Vagina (tissue), 2 donors: ENCODE measurements at regions not wholly inside any gene's neighbourhood (a gene's known extent, or its start where the extent isn't known, plus 50 kb on each side); places are given as distances from the start of the nearest gene placed in this dataset.

ENCODE experiments used
- DNase-seq, 2 donors: peaks; one replicate each; pipeline ENCODE4 v3.0.0-alpha.2; 2017; ENCODE audit errors: extremely low spot score in 2 of 2
- H3K27ac ChIP-seq: fragments of 200-600 bp; sonication (generic); one replicate; pipeline ENCODE4 v1.5.1; 2019
- H3K27me3 ChIP-seq: fragments of 200-600 bp; sonication (generic); one replicate; pipeline ENCODE4 v1.5.1; 2019
- H3K36me3 ChIP-seq, 2 donors: fragments of 200-600 bp; sonication (generic); one replicate each; pipeline ENCODE4 v1.5.1; 2017 to 2019
- H3K4me1 ChIP-seq: fragments of 200-600 bp; sonication (generic); one replicate; pipeline ENCODE4 v1.5.1; 2019
- H3K4me3 ChIP-seq, 2 donors: fragments of 200-600 bp; sonication (generic); 1 replicate in 1 of 2; 2 replicates in 1 of 2; pipeline ENCODE4 v1.5.1; 2016 to 2019
- H3K9me3 ChIP-seq: fragments of 200-600 bp; sonication (generic); one replicate; pipeline ENCODE4 v1.5.1; 2019
- CTCF ChIP-seq, 3 experiments: fragments of 450-650 bp in 2 of 3; fragments of 200-600 bp in 1 of 3; sonication (generic) in 1 of 3; IDR thresholded peaks; one replicate each; pipeline ENCODE4 v1.5.1; 2017 to 2019; ENCODE audit warnings: antibody characterized with exemption in 3 of 3, mild to moderate bottlenecking in 2 of 3, moderate library complexity in 2 of 3
- POLR2A ChIP-seq, 2 donors: fragments of 450-650 bp; IDR thresholded peaks; one replicate each; pipeline ENCODE4 v1.6.1; 2017; ENCODE audit warnings: antibody characterized with exemption in 2 of 2, mild to moderate bottlenecking in 2 of 2, moderate library complexity in 2 of 2
- POLR2AphosphoS5 ChIP-seq, 2 donors: sonication (generic); formaldehyde crosslinking; IDR thresholded peaks; one replicate each; pipeline ENCODE4 v1.9.0; 2017; ENCODE audit warnings: antibody characterized with exemption in 2 of 2, mild to moderate bottlenecking in 2 of 2, low read depth in 1 of 2; ENCODE audit not compliant: insufficient read depth in 1 of 2
- intact Hi-C: fragments of 100-400 bp; cut with DNase I; formaldehyde crosslinking; loops from one replicate; pipeline ENCODE4 v1.15.1; 2023

GRCh38 chr3:127114337-127115070 is 78.4 kb upstream of the PRR23E start:
- peak in 1 of 2 donors; percentile 87 for DNase-seq
- H3K4me1 ChIP-seq, result no peaks in the 10 kb centered on the region
- no peak overlapping the region for H3K4me3 ChIP-seq
- intact Hi-C loops, result no loop called here
- no peak for TF ChIP-seq POLR2A (IDR thresholded peaks at IDR 0.05)
- TF ChIP-seq POLR2AphosphoS5 (IDR thresholded peaks at IDR 0.05; ENCODE audit: insufficient read depth in 1 of 2, low read depth in 1 of 2), result no peak
- no peak overlapping the region for H3K27ac ChIP-seq
- no peaks in the 10 kb centered on the region for H3K27me3 ChIP-seq
- H3K36me3 ChIP-seq, result peaks cover 0 to 5% of the 10 kb centered on the region in 2 donors
- peaks cover 8% of the 10 kb centered on the region for H3K9me3 ChIP-seq

GRCh38 chr3:127115691-127116351 is 77.1 kb upstream of the PRR23E start:
- intact Hi-C loops, result no loop called here
- H3K36me3 ChIP-seq, result peaks cover 0 to 5% of the 10 kb centered on the region in 2 donors
- H3K9me3 ChIP-seq, result peaks cover 8% of the 10 kb centered on the region
- TF ChIP-seq CTCF (IDR thresholded peaks at IDR 0.05) (no peak), POLR2AphosphoS5 (IDR thresholded peaks at IDR 0.05; ENCODE audit: insufficient read depth in 1 of 2, low read depth in 1 of 2) (no peak), POLR2A (IDR thresholded peaks at IDR 0.05) (no peak)
- no peak overlapping the region for H3K27ac ChIP-seq
- no peaks in the 10 kb centered on the region for H3K27me3 ChIP-seq
- no peaks in the 10 kb centered on the region for H3K4me1 ChIP-seq
- H3K4me3 ChIP-seq, result no peak overlapping the region
- peak in 1 of 2 donors; percentile 91 for DNase-seq

- H3K27me3 ChIP-seq, result no peaks in the 10 kb centered on the region
- H3K9me3 ChIP-seq, result no peaks in the 10 kb centered on the region
- intact Hi-C loops, result no loop called here
- no peak for TF ChIP-seq CTCF (IDR thresholded peaks at IDR 0.05)
- no peak for TF ChIP-seq POLR2AphosphoS5 (IDR thresholded peaks at IDR 0.05; ENCODE audit: insufficient read depth in 1 of 2, low read depth in 1 of 2)
- no peak for DNase-seq
- H3K4me1 ChIP-seq, result no peaks in the 10 kb centered on the region
- H3K4me3 ChIP-seq, result no peak overlapping the region
- no peaks in the 10 kb centered on the region for H3K36me3 ChIP-seq
- no peak overlapping the region for H3K27ac ChIP-seq
Observed at GRCh38 chr3:127118366-127118765, 74.6 kb upstream of the PRR23E start.

GRCh38 chr3:127119693-127120464 is 73.1 kb upstream of the PRR23E start:
- intact Hi-C loops, result no loop called here
- no peaks in the 10 kb centered on the region for H3K36me3 ChIP-seq
- H3K4me3 ChIP-seq, result no peak overlapping the region
- H3K27ac ChIP-seq, result no peak overlapping the region
- H3K4me1 ChIP-seq, result no peaks in the 10 kb centered on the region
- TF ChIP-seq POLR2AphosphoS5 (IDR thresholded peaks at IDR 0.05; ENCODE audit: insufficient read depth in 1 of 2, low read depth in 1 of 2) (no peak), CTCF (IDR thresholded peaks at IDR 0.05) (no peak), POLR2A (IDR thresholded peaks at IDR 0.05) (no peak)
- H3K27me3 ChIP-seq, result no peaks in the 10 kb centered on the region
- DNase-seq, result peak in 1 of 2 donors; percentile 25
- no peaks in the 10 kb centered on the region for H3K9me3 ChIP-seq

GRCh38 chr3:127120851-127121647 is 71.9 kb upstream of the PRR23E start:
- no peak for DNase-seq
- no peaks in the 10 kb centered on the region for H3K27me3 ChIP-seq
- H3K27ac ChIP-seq, result no peak overlapping the region
- no peaks in the 10 kb centered on the region for H3K4me1 ChIP-seq
- intact Hi-C loops, result no loop called here
- H3K4me3 ChIP-seq, result no peak overlapping the region
- H3K9me3 ChIP-seq, result no peaks in the 10 kb centered on the region
- H3K36me3 ChIP-seq, result no peaks in the 10 kb centered on the region
- TF ChIP-seq POLR2AphosphoS5 (IDR thresholded peaks at IDR 0.05; ENCODE audit: insufficient read depth in 1 of 2, low read depth in 1 of 2) (no peak), CTCF (IDR thresholded peaks at IDR 0.05) (no peak), POLR2A (IDR thresholded peaks at IDR 0.05) (no peak)
